GM21786 (cell line): ENCODE measurements at regions not wholly inside any gene's neighbourhood (a gene's known extent, or its start where the extent isn't known, plus 50 kb on each side); places are given as distances from the start of the nearest gene placed in this dataset.
A peak's percentile ranks its signal among the peaks of the same experiment; 100 is the strongest.

Experiments used
- ATAC-seq: cut with Tn5 transposase; IDR thresholded peaks from one replicate; pipeline ENCODE4 v1.9.1; 2021; ENCODE audit not compliant: unreplicated experiment

DNA sequence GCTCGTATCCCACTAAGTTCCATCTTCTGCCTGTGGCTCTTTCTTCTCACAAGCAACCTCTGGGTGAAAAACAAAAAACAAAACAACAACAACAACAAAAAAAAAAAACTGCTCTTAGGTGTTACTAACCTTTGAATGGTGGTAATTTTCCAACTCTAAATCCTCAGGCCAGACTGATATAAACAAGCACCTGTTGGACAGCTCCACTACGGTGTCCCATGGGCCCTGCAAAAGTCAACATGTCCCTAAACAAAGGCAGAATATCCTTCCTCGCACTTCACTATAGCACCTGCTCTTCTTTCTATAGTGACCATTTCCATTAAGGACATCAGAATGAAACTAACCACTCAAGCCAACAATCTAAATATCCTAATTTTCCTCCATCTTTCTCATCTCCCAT lies 54.6 kb upstream of the PARM1 start:
- ATAC-seq = no peak

DNA sequence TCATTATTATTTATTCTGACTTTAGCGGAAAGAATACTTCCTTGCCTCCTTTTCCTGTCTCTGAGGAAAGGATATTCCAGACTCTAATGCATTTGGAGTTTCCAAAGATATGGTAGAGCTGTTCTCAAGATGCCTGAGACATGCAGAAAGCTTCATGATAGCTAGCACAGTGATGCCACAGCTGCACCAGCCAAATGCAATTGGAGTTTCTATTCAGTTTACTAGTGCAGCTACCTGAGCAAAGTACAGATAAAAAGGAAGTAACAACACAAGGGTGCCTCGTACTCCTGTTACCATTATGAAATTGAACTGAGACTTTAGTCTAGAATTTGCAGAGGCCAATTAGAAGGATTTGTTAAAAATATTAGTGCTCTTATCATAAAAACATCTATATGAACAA lies 57.5 kb upstream of the PARM1 start:
- ATAC-seq = no peak

DNA sequence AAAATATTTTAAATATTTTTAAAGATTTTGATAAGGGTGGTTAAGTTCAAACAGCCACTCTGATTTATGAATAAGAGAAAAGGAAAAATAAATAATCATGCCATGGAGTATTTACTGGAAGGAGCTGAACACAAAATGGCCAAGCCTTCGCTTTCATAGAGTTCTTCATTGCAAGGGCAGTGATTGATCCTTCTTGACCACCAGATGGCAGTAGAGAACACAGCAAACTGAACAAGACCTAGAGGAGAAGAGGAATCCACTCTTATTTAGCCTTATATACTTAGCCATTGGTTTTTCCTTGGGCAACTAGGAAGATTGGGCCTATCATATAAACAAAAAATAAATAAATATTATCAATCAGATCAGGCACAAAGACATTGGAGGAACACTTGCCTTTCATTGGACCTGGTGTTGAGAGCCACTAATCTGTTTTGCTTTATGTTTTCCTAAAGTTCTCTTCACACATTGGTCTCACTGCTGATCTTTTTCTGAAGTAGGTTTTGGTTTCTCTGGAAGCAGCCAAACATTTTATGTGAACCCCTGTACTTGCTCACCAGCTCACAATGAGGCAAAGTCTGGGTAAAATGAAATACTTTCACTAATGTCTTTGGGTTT lies 58.1 kb upstream of the PARM1 start:
- ATAC-seq = peak; percentile 48

DNA sequence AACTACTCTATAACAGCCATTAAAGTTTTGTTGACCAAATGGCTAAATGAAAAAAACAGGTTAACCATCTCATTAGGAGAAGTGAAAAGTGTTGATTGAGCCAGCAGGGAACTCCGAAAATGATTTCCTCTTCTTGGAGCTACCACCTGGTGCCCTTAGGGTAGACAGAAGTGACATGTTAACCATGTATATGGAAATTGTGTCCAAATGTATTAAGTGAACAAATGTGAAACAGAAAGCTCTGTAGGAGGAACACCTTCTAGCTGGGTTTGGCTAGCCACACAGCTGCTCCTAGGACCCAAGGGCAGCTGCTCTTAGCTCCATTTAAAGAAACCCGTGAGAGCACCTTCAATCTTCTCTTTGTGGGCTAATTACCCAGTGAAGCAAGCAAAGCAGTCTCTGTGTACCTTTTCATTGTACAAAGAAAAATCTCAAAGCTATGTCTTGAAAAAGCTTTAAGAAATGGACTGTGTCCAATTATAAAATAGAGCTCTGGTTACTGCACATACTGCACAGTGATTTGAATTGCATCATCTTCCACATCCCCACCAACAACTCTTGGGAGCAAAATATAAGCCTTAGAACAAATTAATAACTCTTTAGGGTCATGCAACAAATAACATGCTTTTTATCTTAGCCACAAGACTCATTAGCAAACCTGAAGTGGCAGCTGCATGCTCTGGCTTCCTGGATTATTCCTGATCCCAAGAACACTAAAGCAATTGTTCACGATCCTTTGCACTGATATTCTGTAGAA lies 59.2 kb upstream of the PARM1 start:
- ATAC-seq = peak; percentile 91

DNA sequence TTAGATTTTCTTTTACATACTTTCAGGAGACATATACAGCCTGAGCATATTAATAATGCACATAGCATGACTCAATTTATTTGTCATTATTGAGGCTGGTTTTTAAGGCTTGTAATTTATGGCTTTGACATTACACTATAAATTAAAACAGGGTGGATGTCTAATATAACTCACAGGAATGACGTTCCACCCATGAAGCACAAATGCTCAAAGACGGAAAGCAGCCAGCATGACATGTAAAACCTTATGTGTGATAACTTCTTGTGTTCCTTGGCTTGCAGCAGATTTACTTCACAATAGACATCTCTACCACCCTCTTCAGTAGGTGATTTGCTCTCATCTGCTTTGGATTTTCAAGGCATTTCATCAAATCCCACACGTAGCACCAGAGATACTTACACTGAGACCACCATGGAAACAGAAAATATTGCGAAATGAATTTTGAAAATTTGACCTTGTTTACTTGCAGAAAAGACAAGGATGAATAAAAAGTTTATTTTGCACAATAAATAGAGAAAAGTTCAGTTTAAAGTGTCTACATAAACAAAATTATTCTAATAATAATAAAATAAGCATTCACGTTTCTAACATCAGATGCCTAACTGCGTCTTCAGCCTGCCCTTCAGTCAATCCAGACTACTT lies 64.7 kb upstream of the BTC start:
- ATAC-seq = no peak

DNA sequence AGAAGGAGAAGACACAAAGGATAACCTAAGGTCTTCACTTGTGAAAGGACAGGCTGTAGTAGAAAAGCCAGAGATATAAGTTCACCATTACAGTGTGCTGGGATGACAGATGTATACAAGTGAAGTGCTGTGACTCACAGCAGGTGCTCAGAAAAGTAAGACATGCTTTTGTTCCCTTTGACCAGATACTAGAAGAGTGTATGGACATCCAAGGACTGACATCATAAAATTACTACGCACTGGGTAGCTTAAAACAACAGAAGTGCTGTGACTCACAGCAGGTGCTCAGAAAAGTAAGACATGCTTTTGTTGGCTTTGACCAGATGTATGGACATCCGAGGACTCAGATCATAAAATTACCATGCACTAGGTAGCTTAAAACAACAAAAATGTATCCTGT lies 61.6 kb upstream of the BTC start:
- no peak for ATAC-seq

DNA sequence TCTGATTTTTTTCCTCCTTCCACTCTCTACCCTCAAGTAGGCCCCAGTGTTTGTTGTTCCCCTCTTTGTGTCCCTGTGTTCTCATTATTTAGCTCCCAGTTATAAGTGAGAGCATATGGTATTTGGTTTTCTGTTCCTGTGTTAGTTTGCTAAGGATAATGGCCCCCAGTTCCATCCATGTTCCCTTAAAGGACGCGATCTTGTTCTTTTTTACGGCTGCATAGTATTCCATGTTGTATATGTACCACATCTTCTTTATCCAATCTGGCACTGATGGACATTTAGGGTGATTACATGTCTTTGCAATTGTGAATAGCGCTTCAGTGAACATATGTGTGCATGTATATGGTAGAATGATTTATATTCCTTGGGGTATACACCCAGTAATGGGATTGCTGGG lies 54.5 kb upstream of the BTC start:
- no peak for ATAC-seq

DNA sequence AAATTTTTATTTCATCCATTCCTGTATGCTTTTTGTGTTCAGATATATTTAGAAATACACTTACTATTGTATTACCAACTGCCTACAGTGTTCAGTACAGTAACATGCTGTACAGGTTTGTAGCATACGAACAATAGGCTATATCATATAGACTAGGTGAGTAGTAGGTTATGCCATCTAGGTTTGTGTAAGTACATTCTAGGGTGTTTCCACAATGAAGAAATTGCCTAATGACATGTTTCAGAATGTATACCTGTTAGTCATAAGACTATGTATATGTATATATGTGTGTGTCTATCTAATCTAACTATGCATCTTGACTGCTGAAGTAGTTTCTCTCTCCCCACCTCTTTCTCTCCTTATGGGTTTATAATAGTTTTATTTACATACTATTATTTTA lies 51.5 kb upstream of the BTC start:
- ATAC-seq = no peak
